ENCODE measurements at regions not wholly inside any gene's neighbourhood (a gene's known extent, or its start where the extent isn't known, plus 50 kb on each side); places are given as distances from the start of the nearest gene placed in this dataset.
"Not testable (repeated sequence)": the region's sequence is repeated elsewhere in the genome, so short reads cannot be mapped to it uniquely, and the experiment has no call there.

DNA sequence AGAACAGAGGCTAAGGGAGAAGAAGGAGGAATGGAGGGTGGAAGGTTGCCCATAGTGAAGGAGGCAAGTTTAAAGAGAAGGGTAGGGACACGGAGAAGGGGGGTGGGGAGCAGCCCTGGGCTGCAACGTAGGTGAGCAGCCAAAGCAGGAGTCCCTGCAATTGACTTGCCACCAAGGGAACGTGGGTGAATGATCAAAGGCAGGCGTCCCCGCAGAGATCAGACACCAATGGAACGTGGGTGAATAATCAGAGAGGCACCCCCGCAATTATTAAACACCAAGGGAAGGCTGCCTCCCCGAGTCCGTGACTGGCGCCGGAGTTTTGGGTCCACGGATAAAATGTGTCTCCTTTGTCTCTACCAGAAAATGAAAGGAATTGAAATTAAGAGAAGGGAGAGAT is 1103.5 kb downstream of the OLFM4 start:
- H3K36me3 ChIP-seq (ENCODE audit: insufficient read depth, low read length); DNase-seq (ENCODE audit: low spot score); H3K9me3 ChIP-seq (ENCODE audit: low read length); H3K27ac ChIP-seq (ENCODE audit: low read depth, low read length, poor library complexity, severe bottlenecking); H2AFZ ChIP-seq (ENCODE audit: low read length); BruUV-seq (replicated peaks); CTCF ChIA-PET (ENCODE audit: unreplicated experiment); intact Hi-C loops (cut with micrococcal nuclease; ENCODE audit: unreplicated experiment); H3K4me2 ChIP-seq (ENCODE audit: low read length); H3K4me1 ChIP-seq (ENCODE audit: insufficient read depth, low read length, poor library complexity, severe bottlenecking); H3K79me2 ChIP-seq (ENCODE audit: insufficient read depth, low read depth, low read length); H3K9me2 ChIP-seq (ENCODE audit: insufficient read depth, low read length); H3K4me3 ChIP-seq (ENCODE audit: low read depth, low read length, poor library complexity, severe bottlenecking); POLR2A ChIA-PET; H4K20me1 ChIP-seq (ENCODE audit: insufficient read depth, low read length): not testable (repeated sequence)

DNA sequence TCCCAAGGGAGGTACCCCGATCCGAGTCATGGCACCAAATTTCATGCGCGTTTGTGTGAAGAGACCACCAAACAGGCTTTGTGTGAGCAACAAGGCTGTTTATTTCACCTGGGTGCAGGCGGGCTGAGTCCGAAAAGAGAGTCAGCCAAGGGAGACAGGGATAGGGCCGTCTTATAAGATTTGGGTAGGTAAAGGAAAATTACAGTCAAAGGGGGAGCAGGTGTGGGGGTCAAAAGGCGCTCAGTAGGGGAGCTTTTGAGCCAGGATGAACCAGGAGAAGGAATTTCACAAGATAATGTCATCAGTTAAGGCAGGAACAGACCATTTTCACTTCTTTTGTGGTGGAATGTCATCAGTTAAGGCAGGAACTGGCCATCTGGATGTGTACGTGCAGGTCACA is 1104.1 kb downstream of the OLFM4 start:
- POLR2A ChIA-PET; BruUV-seq (replicated peaks): not testable (repeated sequence)

DNA sequence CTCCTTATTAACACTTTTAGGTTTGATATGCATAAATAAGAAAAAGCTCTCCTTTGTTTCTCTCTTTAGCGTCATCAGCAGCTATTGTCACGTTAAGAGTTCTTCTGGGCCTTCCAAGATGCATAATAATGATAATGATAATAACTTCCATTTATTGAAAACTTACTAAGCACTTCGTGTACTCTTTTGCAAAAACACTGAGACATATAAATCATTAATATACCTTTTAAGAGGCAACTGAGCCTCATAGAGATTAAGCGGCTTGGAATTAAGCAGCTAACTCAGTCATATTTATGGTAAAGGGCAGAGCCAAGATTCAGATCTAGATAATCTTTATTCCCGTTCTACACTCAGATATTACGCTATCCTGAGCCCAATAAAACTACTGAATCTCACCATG is 1105.1 kb downstream of the OLFM4 start:
- POLR2A ChIA-PET: no interaction called here

More for the DNA sequence above, 1104.1 kb downstream of the OLFM4 start:
- H3K4me3 ChIP-seq (ENCODE audit: low read depth, low read length, poor library complexity, severe bottlenecking); DNase-seq (ENCODE audit: low spot score); H3K4me2 ChIP-seq (ENCODE audit: low read length); intact Hi-C loops (cut with micrococcal nuclease; ENCODE audit: unreplicated experiment); CTCF ChIA-PET (ENCODE audit: unreplicated experiment); H2AFZ ChIP-seq (ENCODE audit: low read length); H3K27ac ChIP-seq (ENCODE audit: low read depth, low read length, poor library complexity, severe bottlenecking); H3K9me2 ChIP-seq (ENCODE audit: insufficient read depth, low read length); H3K36me3 ChIP-seq (ENCODE audit: insufficient read depth, low read length); H3K4me1 ChIP-seq (ENCODE audit: insufficient read depth, low read length, poor library complexity, severe bottlenecking); H3K79me2 ChIP-seq (ENCODE audit: insufficient read depth, low read depth, low read length); H3K9me3 ChIP-seq (ENCODE audit: low read length); H4K20me1 ChIP-seq (ENCODE audit: insufficient read depth, low read length): not testable (repeated sequence)

DNA sequence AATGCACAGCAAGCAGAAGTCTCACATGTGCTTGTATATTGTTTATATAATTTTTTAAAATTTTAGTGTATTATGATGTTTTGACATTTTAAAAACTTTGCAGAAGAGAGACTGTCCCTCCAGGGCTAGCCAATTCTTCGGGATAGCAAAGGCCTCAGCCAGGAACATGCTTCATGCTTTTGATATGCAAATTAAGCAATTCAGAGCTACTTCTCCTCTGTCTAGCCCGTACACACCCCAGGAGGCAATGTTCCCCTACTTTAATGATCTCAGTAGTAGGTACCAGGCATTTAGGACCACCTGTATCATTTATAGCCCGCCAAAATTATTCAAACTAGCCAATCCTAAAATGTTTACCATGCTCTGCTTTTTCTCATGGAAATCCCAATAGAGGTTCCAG is 1116.2 kb downstream of the OLFM4 start:
- H3K9me2 ChIP-seq (ENCODE audit: insufficient read depth, low read length): no peaks in the 10 kb centered on the region
- no peak overlapping the region for H3K4me3 ChIP-seq (ENCODE audit: low read depth, low read length, poor library complexity, severe bottlenecking)
- H3K9me3 ChIP-seq (ENCODE audit: low read length): no peaks in the 10 kb centered on the region
- no peaks in the 10 kb centered on the region for H3K4me1 ChIP-seq (ENCODE audit: insufficient read depth, low read length, poor library complexity, severe bottlenecking)
- H3K27ac ChIP-seq (ENCODE audit: low read depth, low read length, poor library complexity, severe bottlenecking): no peak overlapping the region
- H3K36me3 ChIP-seq (ENCODE audit: insufficient read depth, low read length): no peaks in the 10 kb centered on the region
- DNase-seq (ENCODE audit: low spot score): no peak
- no peak overlapping the region for H2AFZ ChIP-seq (ENCODE audit: low read length)
- H3K79me2 ChIP-seq (ENCODE audit: insufficient read depth, low read depth, low read length): no peaks in the 10 kb centered on the region
- no TSS peak for BruUV-seq (replicated peaks)
- TF ChIP-seq, protein P1, sequence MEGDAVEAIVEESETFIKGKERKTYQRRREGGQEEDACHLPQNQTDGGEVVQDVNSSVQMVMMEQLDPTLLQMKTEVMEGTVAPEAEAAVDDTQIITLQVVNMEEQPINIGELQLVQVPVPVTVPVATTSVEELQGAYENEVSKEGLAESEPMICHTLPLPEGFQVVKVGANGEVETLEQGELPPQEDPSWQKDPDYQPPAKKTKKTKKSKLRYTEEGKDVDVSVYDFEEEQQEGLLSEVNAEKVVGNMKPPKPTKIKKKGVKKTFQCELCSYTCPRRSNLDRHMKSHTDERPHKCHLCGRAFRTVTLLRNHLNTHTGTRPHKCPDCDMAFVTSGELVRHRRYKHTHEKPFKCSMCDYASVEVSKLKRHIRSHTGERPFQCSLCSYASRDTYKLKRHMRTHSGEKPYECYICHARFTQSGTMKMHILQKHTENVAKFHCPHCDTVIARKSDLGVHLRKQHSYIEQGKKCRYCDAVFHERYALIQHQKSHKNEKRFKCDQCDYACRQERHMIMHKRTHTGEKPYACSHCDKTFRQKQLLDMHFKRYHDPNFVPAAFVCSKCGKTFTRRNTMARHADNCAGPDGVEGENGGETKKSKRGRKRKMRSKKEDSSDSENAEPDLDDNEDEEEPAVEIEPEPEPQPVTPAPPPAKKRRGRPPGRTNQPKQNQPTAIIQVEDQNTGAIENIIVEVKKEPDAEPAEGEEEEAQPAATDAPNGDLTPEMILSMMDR (conservative IDR thresholded peaks at IDR 0.05; ENCODE audit: low read length): no peak
- no peak for TF ChIP-seq EZH2phosphoT487 (IDR thresholded peaks at IDR 0.05; ENCODE audit: borderline replicate concordance, low read depth, low read length)
- H4K20me1 ChIP-seq (ENCODE audit: insufficient read depth, low read length): no peaks in the 10 kb centered on the region
- H3K4me2 ChIP-seq (ENCODE audit: low read length): no peak overlapping the region
- intact Hi-C loops (cut with micrococcal nuclease; ENCODE audit: unreplicated experiment): no loop called here
- ChIA-PET POLR2A (interaction anchor here (0.6 kb wide), 1 partner anchor 127 kb away, joined by 3 read pairs; no protein-coding TSS in a partner anchor), CTCF (ENCODE audit: unreplicated experiment) (no interaction called here)

More for the DNA sequence above, 1105.1 kb downstream of the OLFM4 start:
- CTCF ChIA-PET (ENCODE audit: unreplicated experiment): no interaction called here
- Histone ChIP-seq H3K36me3 (ENCODE audit: insufficient read depth, low read length) (no peaks in the 10 kb centered on the region), H2AFZ (ENCODE audit: low read length) (no peak overlapping the region), H3K9me2 (ENCODE audit: insufficient read depth, low read length) (no peaks in the 10 kb centered on the region), H3K4me3 (ENCODE audit: low read depth, low read length, poor library complexity, severe bottlenecking) (no peak overlapping the region), H3K4me2 (ENCODE audit: low read length) (no peak overlapping the region), H3K9me3 (ENCODE audit: low read length) (no peaks in the 10 kb centered on the region), H3K4me1 (ENCODE audit: insufficient read depth, low read length, poor library complexity, severe bottlenecking) (no peaks in the 10 kb centered on the region), H3K79me2 (ENCODE audit: insufficient read depth, low read depth, low read length) (no peaks in the 10 kb centered on the region), H3K27ac (ENCODE audit: low read depth, low read length, poor library complexity, severe bottlenecking) (no peak overlapping the region), H4K20me1 (ENCODE audit: insufficient read depth, low read length) (no peaks in the 10 kb centered on the region)
- intact Hi-C loops (cut with micrococcal nuclease; ENCODE audit: unreplicated experiment): no loop called here
- TF ChIP-seq EZH2phosphoT487 (IDR thresholded peaks at IDR 0.05; ENCODE audit: borderline replicate concordance, low read depth, low read length): no peak
- TF ChIP-seq, protein P1 (conservative IDR thresholded peaks at IDR 0.05; ENCODE audit: low read length): no peak
- no peak for DNase-seq (ENCODE audit: low spot score)
- no TSS peak for BruUV-seq (replicated peaks)
